HG03175 (cell line): ENCODE measurements at regions not wholly inside any gene's neighbourhood (a gene's known extent, or its start where the extent isn't known, plus 50 kb on each side); places are given as distances from the start of the nearest gene placed in this dataset.
"Not testable (repeated sequence)": the region's sequence is repeated elsewhere in the genome, so short reads cannot be mapped to it uniquely, and the experiment has no call there.

Experiments used
- ATAC-seq: cut with Tn5 transposase; IDR thresholded peaks from one replicate; pipeline ENCODE4 v1.9.1; 2021; ENCODE audit warnings: mild to moderate bottlenecking, moderate library complexity; ENCODE audit not compliant: unreplicated experiment

GRCh38 chr6:4677011-4677750 lies 99.0 kb upstream of the CDYL start:
- ATAC-seq, result no peak

- no peak for ATAC-seq
These were observed 100.2 kb upstream of the CDYL start for GRCh38 chr6:4676016-4676415.

- no peak for ATAC-seq
These were observed 101.1 kb upstream of the CDYL start for GRCh38 chr6:4675121-4675520.

- no peak for ATAC-seq
These were observed 102.3 kb upstream of the CDYL start for GRCh38 chr6:4673861-4674260.

- ATAC-seq, result no peak
These were observed 103.4 kb upstream of the CDYL start for GRCh38 chr6:4672772-4673171.

GRCh38 chr6:4671587-4672115 lies 104.6 kb upstream of the CDYL start:
- no peak for ATAC-seq

- ATAC-seq, result no peak
These were observed 105.3 kb upstream of the CDYL start for GRCh38 chr6:4670824-4671409.

- ATAC-seq, result no peak
These were observed 105.9 kb upstream of the CDYL start for GRCh38 chr6:4670290-4670689.

GRCh38 chr6:4668271-4669179 lies 107.7 kb upstream of the CDYL start:
- no peak for ATAC-seq

GRCh38 chr6:4667591-4667990 lies 108.6 kb upstream of the CDYL start:
- ATAC-seq, result no peak

GRCh38 chr6:4666886-4667513 lies 109.2 kb upstream of the CDYL start:
- ATAC-seq, result no peak

- ATAC-seq, result no peak
These were observed 110.5 kb upstream of the CDYL start for GRCh38 chr6:4665489-4666417.

GRCh38 chr6:4664911-4665310 lies 111.3 kb upstream of the CDYL start:
- no peak for ATAC-seq

GRCh38 chr6:4664117-4664626 lies 112.0 kb upstream of the CDYL start:
- ATAC-seq, result no peak

GRCh38 chr6:4662886-4663285 lies 113.3 kb upstream of the CDYL start:
- no peak for ATAC-seq

GRCh38 chr6:4661391-4661790 lies 114.8 kb upstream of the CDYL start:
- ATAC-seq, result no peak

- ATAC-seq, result no peak
These were observed 115.6 kb upstream of the CDYL start for GRCh38 chr6:4660377-4661321.

GRCh38 chr6:4659719-4660118 lies 116.5 kb upstream of the CDYL start:
- not testable (repeated sequence) for ATAC-seq

- no peak for ATAC-seq
These were observed 117.7 kb upstream of the CDYL start for GRCh38 chr6:4658486-4658885.
